TTC549 (cell line): ENCODE measurements at regions not wholly inside any gene's neighbourhood (a gene's known extent, or its start where the extent isn't known, plus 50 kb on each side); places are given as distances from the start of the nearest gene placed in this dataset.

Experiments
- FAIRE-seq: peaks from 2 replicates; lab custom pipeline; 2012; peaks lifted over from hg19 to GRCh38; lab: Jason Lieb, UNC

DNA sequence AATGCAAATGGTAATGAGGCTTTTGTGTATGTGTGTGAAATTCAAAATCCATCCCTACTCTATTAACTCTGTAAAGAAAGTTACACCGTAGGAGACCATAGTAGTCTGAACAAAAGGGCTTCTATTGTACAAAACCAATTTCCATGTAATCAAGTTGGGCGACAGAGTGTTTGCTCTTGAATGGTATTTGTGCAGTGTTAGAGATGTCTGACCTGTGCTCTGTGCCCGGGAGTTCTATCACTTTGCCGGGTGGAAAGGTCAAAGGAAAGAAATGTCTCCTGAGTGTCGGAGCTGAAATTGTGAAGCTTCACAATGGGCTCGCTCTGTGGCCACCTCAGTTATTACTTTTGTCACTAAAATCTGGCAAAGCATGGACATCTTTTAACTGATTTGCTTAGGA, 312.0 kb downstream of the SAMD5 start:
- FAIRE-seq = no peak

- FAIRE-seq = no peak
These were observed 312.9 kb downstream of the SAMD5 start for GRCh38 chr6:147821295-147821897.

DNA sequence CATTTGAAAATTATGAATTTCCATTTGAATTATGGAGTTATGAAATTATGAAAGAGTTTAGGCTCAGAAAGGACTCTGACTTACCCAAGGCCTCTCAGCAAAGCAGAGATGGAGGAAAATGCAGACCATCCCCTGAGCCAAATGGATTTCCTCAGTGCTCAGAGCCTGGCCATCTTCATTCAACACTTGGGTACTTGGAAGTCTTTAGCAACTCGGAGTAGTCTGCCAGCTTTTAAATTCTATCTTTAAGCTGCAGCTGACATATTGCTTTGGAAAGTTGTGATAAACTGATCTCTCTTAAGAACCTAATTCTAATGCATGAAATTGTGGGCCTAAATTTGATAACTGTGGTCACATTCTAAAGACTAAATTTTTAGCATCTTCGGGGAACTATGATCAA, 315.4 kb downstream of the SAMD5 start:
- no peak for FAIRE-seq

GRCh38 chr6:147825848-147826247, 317.4 kb downstream of the SAMD5 start:
- FAIRE-seq = no peak

DNA sequence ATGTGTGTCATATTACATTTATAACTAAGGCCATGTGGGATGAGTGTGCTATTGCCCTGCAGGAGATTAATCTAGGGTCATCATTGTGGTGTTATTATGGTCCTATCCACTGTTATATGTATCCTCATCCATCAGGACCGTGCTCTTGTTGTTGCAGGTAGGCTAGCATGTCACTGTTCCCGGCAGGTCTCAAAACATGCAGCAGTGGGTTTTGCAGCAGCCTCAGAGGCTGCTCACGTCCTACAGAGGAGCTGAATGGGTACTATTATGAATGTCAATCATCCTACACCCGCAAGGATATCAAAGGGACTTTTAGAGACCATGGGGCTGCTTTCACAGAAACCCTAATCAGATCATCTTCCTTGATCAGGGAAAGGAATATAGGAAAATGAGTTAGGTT, 318.2 kb downstream of the SAMD5 start:
- FAIRE-seq = no peak

DNA sequence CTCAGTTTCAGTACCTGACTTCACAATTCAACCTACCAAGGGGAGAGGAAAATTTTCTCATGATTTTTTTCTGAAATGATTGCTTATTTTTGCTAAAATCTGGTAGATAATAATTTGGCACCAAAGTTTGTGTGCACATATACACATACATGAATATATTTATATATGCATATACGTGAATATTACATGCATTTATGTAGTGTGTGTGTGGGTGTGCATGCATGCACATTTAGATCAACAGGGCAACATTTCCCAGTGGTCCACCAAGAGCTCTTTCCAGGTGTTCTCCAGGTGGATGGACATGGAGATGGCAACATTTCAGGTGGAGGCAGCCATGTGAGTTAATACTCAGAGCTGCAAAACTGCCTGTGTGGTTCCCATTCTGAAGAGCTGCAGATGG, 320.9 kb downstream of the SAMD5 start:
- no peak for FAIRE-seq

GRCh38 chr6:147829835-147830234, 321.3 kb downstream of the SAMD5 start:
- FAIRE-seq = no peak

DNA sequence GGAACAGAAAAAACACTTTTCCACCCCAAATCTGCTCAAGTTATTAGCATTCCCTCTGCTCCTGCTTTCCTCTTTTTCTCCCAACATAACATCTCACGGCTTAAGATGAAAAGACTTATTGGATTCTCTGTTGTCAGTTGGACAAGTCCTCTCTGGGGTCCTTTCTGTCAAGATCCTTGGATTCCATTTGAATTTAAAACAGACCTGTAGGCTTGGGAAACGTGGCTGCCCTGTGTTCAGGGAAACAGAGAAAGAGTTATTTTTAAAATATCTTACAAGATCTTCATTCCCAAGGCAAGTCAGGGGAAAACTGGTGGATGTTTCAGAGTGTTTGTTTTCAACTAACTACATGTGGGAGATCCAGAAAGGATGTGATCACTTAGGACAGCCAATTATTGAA, 322.9 kb downstream of the SAMD5 start:
- FAIRE-seq = no peak

- no peak for FAIRE-seq
These were observed 325.1 kb downstream of the SAMD5 start for GRCh38 chr6:147833607-147834006.

DNA sequence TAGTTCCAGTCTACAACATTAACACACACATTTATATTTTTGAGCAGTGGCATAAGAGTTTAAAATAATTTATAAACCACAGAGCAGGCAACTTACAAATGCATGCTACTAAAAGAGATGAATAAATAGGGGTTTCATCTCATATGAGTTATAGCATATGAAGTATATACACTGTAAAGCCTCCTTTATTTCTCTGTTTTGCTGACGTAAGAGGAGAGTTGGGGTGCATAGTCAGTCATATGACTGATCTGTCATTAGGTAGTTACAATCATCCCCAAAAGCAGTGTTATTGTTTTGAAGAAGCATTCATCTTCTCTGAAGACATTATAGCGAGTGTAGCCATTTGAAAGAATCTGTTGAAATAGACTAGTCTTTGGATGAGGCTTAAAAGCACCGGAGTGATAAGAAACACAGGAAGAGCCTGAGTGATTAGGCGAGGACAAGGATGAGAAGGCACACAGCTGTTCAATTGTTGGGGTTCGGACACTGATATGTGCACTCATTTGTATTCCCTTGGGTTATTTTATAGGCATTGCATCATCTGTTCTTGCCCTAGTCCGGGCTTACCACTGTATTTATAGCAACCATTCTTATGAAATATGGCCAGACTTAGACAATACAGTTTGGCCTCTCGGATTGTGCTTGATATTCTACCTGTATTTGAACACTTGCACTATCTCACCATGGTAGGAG, 325.7 kb downstream of the SAMD5 start:
- FAIRE-seq = no peak

- no peak for FAIRE-seq
These were observed 329.1 kb downstream of the SAMD5 start for GRCh38 chr6:147837540-147837939.

- FAIRE-seq = no peak
These were observed 331.5 kb downstream of the SAMD5 start for GRCh38 chr6:147839708-147840610.

DNA sequence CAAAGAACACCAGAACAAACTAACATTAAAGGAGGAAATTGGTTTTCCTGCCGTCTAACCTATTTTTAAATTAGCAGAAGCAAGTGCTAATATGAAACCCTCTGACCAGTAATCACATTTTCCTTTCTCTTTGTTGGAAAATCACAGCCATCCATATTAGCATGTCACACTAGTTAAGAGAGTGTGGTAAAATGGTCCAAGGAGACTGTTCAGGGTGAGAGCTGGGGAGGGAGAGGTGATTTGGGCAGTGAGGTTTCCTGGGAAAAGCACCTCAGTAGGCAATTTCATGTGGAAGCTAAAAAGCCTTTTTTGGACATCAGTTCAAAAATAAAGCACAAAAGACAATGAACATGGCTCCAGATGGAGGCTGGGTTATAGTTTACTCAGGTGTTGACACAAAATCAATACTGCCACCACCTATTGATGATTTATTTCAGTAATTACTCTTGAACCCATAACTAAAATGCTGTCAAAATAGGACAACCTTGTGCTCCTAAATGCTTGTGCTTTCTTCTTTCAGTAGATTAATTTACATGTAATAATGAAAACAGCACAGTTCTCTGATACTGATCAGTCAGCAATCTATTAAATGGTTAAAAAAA, 333.2 kb downstream of the SAMD5 start:
- no peak for FAIRE-seq

GRCh38 chr6:147849401-147850330, 341.2 kb downstream of the SAMD5 start:
- no peak for FAIRE-seq

DNA sequence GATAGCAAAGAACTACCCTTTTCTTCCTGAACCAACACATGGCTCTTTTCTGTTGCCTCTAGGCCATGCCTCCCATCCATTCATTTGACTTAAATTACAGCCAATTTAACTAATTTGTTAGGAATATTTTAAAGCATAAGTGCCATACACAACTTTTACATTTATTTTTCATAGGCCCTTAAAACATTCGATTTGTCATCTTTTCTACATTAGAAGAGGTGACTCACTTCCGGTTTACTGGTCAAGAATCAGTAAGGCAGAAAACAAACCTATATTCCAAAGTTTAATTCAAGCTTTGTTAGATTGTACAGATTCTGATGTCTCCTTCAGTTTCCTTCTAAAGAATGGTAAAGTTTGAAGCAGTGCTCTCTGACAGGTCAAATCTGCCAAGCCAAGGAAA, 344.3 kb downstream of the SAMD5 start:
- no peak for FAIRE-seq

GRCh38 chr6:147853574-147853973, 345.1 kb downstream of the SAMD5 start:
- no peak for FAIRE-seq

DNA sequence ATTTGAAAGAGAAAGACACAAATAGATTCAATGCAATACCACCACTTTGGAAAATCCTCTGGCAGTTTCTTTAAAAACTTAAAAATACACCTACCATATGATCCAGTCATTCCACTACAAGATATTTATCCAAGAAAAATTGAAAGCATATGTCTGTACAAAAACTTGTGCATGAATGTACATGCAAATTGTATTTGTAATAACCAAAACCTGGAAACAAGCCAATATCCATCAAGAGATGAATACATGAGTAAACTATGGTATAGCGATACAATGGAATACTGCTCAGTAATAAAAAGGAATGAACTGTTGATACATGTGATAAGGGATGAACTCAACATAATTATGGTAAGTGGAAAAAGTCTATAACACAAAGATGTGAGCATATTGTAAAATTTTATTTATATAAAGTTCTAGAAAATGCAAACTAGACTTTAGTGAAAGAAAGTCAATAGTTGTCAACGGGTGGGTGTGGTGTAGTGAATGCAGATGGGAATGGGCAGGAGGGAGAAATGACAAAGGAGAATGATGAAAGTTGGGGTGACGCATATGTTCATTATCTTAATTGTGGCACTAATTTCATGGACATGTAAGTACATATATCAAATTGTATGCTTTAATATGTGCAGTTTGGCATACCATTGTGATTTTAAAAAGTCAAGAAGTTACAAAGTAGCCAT, 347.5 kb downstream of the SAMD5 start:
- no peak for FAIRE-seq

DNA sequence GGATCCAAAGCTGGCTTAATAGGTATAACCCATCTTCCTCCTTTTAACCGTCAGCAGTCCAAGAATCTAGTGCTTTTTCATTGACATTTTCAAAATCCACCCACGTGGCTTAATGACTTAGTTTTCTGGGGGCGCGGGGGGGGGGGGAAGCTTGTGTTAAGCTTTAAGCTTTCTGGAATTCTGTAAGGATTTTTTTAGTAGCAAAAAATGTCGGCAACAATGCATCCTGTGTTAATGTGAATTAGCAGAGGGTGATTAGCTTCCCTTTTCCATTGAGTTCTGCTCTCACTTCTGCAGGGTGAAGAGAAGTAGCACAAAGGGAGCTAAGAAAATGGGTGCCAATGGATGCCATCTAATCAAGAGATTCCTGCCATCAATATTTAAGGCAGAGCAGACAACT, 348.2 kb downstream of the SAMD5 start:
- FAIRE-seq = no peak

- FAIRE-seq = no peak
These were observed 349.9 kb downstream of the SAMD5 start for GRCh38 chr6:147858421-147858820.

- no peak for FAIRE-seq
These were observed 350.6 kb downstream of the SAMD5 start for GRCh38 chr6:147859071-147859470.

DNA sequence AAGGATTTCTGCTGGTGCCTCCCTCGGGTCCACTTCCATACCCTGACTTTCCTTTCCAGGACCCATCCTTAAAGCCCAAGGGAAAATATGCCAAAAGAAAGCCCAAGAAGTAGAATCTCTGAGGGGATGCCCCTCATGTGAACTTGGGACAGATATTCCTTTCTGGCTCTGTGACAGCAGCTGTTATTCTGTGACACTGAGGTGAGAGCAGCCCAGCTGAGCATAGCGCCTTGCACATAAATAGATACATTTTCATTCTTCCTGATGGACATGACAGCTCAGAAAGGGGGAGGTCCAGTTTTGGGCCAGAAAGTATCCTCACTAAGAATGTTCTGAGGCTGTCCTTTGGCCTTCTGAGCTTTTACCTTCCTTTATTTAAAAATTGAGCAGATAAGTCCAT, 353.2 kb downstream of the SAMD5 start:
- FAIRE-seq = no peak
